Neural cell (in vitro differentiated cells): ENCODE measurements at regions not wholly inside any gene's neighbourhood (a gene's known extent, or its start where the extent isn't known, plus 50 kb on each side); places are given as distances from the start of the nearest gene placed in this dataset.
A peak's percentile ranks its signal among the peaks of the same experiment; 100 is the strongest.

Experiments
- EP300 ChIP-seq: fragments of 450-650 bp; conservative IDR thresholded peaks from 2 replicates; pipeline ENCODE4 v1.6.1; 2014; ENCODE audit warnings: antibody characterized with exemption, mild to moderate bottlenecking, moderate library complexity; ENCODE audit not compliant: poor library complexity, severe bottlenecking
- EZH2 ChIP-seq: fragments of 200-600, 300-800 bp; shearing (Covaris generic), sonication (generic); IDR thresholded peaks from 2 replicates; pipeline ENCODE4 v1.6.1; 2014; ENCODE audit warnings: antibody characterized with exemption, low read length, borderline replicate concordance, mild to moderate bottlenecking; ENCODE audit not compliant: insufficient read depth, poor library complexity, severe bottlenecking
- MXI1 ChIP-seq: fragments of 450-650 bp; conservative IDR thresholded peaks from 2 replicates; pipeline ENCODE4 v1.6.1; 2014; ENCODE audit warnings: antibody characterized with exemption, mild to moderate bottlenecking; ENCODE audit not compliant: poor library complexity, severe bottlenecking
- POLR2AphosphoS5 ChIP-seq: IDR thresholded peaks from 2 replicates; pipeline ENCODE4 v1.6.1; 2012
- RAD21 ChIP-seq: fragments of 450-650 bp; conservative IDR thresholded peaks from 2 replicates; pipeline ENCODE4 v1.6.1; 2014; ENCODE audit warnings: antibody characterized with exemption, mild to moderate bottlenecking, moderate library complexity
- TAF1 ChIP-seq: IDR thresholded peaks from 2 replicates; pipeline ENCODE4 v1.6.1; 2012; ENCODE audit warnings: low read depth
- TF ChIP-seq, protein P1 (sequence below): fragments of 450-650 bp; IDR thresholded peaks from 2 replicates; pipeline ENCODE4 v1.5.1; 2014; ENCODE audit warnings: antibody characterized with exemption, mild to moderate bottlenecking, moderate library complexity; ENCODE audit not compliant: poor library complexity, severe bottlenecking
- TF ChIP-seq, protein P2 (sequence below): IDR thresholded peaks from 2 replicates; pipeline ENCODE4 v1.6.1; 2012; ENCODE audit warnings: borderline replicate concordance

DNA sequence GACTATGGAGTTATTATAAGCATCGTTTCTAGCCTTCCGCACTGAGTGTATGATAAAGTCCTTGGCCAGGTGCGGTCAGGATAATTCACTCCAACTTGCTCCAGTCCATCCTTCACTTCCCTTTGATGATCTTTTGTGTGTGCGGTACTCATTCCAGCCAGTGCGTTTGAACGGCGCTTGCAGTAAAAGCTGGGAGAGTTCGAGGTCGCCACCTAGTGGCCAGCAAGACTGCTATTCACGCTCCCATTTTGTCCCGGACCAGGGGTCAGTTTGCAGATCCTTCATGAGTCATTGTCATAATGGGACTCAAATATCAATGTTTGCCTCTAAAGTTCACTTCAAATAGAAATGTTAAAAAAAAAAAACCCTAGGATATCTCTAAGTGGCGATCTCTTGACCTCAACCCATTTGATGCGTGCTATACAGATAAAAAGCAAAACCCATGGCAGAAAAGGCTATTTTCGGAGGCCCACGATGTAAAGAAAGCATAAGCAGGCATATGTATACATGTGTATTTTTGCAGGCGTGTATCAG lies 417.1 kb downstream of the TMEM114 start:
- TF ChIP-seq, protein P1, sequence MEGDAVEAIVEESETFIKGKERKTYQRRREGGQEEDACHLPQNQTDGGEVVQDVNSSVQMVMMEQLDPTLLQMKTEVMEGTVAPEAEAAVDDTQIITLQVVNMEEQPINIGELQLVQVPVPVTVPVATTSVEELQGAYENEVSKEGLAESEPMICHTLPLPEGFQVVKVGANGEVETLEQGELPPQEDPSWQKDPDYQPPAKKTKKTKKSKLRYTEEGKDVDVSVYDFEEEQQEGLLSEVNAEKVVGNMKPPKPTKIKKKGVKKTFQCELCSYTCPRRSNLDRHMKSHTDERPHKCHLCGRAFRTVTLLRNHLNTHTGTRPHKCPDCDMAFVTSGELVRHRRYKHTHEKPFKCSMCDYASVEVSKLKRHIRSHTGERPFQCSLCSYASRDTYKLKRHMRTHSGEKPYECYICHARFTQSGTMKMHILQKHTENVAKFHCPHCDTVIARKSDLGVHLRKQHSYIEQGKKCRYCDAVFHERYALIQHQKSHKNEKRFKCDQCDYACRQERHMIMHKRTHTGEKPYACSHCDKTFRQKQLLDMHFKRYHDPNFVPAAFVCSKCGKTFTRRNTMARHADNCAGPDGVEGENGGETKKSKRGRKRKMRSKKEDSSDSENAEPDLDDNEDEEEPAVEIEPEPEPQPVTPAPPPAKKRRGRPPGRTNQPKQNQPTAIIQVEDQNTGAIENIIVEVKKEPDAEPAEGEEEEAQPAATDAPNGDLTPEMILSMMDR = peak; percentile 96
- TF ChIP-seq EP300 (no peak), TAF1 (no peak), MXI1 (no peak), POLR2AphosphoS5 (no peak), EZH2 (no peak), RAD21 (peak; percentile 91)
- TF ChIP-seq, protein P2, sequence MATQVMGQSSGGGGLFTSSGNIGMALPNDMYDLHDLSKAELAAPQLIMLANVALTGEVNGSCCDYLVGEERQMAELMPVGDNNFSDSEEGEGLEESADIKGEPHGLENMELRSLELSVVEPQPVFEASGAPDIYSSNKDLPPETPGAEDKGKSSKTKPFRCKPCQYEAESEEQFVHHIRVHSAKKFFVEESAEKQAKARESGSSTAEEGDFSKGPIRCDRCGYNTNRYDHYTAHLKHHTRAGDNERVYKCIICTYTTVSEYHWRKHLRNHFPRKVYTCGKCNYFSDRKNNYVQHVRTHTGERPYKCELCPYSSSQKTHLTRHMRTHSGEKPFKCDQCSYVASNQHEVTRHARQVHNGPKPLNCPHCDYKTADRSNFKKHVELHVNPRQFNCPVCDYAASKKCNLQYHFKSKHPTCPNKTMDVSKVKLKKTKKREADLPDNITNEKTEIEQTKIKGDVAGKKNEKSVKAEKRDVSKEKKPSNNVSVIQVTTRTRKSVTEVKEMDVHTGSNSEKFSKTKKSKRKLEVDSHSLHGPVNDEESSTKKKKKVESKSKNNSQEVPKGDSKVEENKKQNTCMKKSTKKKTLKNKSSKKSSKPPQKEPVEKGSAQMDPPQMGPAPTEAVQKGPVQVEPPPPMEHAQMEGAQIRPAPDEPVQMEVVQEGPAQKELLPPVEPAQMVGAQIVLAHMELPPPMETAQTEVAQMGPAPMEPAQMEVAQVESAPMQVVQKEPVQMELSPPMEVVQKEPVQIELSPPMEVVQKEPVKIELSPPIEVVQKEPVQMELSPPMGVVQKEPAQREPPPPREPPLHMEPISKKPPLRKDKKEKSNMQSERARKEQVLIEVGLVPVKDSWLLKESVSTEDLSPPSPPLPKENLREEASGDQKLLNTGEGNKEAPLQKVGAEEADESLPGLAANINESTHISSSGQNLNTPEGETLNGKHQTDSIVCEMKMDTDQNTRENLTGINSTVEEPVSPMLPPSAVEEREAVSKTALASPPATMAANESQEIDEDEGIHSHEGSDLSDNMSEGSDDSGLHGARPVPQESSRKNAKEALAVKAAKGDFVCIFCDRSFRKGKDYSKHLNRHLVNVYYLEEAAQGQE = no peak
